HG03469 (cell line): ENCODE measurements at regions not wholly inside any gene's neighbourhood (a gene's known extent, or its start where the extent isn't known, plus 50 kb on each side); places are given as distances from the start of the nearest gene placed in this dataset.

Experiments
- ATAC-seq: cut with Tn5 transposase; IDR thresholded peaks from one replicate; pipeline ENCODE4 v1.9.1; 2021; ENCODE audit warnings: mild to moderate bottlenecking, moderate library complexity, moderate number of reproducible peaks; ENCODE audit not compliant: unreplicated experiment

DNA sequence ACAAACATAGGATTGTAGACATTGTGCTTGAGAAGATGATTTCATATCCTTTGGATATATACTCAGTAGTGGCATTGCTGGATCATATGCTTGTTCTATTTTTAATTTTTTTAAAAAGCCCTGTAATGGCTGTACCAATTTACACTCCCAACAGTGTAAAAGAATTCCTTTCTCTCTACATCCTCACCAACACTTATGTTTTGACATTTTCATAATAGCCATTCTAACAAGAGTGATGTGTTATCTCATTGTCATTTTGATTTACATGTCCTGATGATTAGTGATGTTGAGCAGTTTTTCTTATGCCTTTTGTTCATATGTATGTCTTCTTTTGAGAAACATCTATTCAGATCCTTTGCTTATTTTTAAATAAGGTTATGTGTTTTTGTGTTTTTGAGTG is 1039.2 kb upstream of the GOT2 start:
- ATAC-seq = no peak

DNA sequence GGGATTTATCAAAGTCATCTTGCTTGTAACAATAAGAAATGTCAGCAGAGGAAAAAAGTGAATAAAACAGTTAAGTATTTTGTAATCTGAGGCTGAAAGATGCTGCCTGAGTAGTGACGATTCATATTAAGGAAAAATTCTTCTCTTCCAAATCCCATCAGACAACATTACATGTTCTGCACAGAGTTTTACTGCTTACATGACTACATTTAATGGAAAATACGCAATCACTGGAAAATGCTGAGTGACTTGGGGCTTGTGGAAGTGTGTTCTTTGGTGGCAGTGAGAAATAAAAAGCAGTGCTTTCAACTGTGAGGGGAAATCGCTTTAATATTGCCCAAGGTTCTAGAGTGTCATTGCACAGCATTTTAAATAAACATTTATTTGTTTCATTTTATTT is 1025.2 kb upstream of the GOT2 start:
- no peak for ATAC-seq

DNA sequence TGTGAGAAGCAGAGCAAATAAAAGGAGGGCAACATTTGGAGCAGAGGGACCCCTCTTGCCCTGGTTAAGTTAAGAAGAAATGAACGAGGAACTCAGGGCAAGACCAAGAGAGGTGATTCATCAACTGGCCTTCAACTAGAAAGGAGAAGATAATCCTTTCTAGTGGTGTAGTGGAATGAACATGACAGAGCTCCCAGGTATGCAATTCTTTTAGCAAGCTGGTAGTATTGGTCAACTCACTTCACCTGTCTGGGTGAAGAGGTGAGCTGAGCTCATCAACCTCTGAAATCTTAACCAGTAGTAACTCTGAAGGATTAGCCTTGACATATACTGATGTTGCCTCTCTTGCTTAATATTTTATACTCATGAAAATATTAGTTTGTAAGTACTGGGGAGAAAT is 1024.7 kb upstream of the GOT2 start:
- ATAC-seq = no peak

DNA sequence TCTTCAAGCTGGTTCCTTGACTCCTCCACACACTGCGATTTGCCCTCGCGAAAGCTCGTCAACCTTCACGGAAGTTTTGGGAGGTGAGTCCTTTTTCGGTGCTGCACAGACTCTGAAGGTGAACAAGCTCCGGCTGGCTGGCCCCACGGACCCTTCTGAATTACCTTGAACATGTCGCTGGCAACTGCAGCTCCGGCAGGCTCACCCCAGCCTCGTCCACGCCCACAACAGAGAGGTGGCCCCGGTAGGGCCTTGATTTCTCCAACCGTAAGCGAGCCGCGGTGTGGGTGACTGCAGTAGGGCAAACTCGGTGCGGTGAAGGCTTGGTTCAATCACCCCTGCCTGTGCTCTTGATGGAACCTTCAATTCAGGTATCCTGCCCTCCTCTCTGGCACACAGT is 1020.7 kb upstream of the GOT2 start:
- no peak for ATAC-seq

DNA sequence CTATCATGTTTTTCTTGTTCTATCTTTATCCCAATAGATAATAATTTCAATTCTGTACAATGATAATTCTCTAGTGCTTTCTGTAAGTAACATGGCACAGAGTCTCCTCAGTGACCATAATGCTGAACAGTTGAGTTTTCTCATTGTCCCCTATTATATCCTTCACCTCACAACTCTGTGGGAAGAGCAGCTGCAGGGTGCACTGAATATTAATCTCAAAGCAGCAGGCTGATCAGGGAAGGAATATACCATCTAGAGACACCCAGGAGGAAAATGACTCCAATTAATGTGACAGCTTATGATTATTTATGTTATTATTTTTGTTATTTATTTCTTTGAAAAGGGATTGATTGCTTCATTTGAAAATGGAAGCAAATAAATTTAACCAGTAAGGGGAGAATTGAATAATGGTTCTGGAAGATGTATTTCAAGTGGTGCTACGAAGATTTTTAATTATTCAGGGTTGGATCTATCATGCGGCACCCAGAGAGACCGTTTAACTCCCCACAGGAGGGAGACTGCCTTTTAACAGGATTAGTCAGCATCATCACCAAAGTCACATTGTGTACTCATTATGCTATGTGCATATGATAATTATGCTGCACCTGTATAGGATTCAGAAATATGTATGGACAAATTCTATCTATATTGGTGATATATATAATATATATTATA is 1015.7 kb upstream of the GOT2 start:
- ATAC-seq = no peak

DNA sequence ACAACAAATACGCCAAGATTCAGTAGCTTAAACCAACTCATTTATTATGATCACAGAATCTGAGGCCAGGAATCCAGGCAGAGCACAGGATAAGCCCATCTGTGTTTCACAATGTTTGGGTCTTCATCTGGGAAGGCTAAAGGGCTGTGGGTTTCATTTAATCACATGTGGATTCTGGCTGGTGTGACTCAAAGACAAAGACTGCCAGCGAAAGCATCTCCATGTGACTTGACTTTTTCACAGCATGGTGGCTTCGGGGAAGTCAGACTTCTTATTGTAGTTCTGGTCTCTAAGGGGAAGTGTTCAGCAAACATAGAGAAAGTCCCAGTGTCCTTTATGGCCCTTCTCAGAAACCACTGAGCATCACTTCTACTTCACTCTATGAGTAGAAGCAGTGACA is 1014.4 kb upstream of the GOT2 start:
- no peak for ATAC-seq

DNA sequence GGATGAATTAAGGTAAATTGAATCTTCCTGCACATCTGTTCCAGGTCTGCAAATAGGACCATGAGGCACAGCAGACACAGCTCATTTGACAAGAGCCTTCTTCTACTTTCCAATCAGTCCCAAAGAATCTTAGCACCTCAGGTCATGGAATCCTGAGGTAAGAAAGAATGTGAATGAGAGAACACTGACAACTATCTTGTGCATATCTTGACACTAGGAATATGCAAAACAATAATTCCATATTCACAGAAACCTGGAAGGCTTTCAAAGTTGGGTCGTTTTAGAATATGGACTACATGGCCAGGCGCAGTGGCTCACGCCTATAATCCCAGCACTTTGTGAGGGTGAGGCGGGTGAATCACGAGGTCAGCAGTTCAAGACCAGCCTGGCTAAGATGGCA is 1009.4 kb upstream of the GOT2 start:
- no peak for ATAC-seq

DNA sequence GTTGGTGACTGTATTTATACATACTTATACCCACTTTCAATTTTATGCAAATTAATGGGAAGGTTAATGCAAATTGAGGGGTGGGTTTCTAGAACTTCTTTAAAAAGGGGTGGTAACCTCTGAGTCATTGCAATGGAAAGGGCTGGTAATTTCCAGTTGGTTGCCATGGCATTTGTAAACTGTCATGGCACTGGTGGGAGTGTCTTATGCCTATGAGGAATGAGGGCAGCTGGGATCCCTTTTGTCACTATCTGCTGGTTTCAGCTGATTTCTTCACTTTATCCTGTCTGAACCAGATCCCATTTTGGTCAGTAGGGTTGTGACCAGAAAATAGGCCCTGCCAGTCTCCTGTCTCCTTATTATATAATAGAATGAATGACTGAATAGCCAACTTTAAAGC is 1006.7 kb upstream of the GOT2 start:
- no peak for ATAC-seq

DNA sequence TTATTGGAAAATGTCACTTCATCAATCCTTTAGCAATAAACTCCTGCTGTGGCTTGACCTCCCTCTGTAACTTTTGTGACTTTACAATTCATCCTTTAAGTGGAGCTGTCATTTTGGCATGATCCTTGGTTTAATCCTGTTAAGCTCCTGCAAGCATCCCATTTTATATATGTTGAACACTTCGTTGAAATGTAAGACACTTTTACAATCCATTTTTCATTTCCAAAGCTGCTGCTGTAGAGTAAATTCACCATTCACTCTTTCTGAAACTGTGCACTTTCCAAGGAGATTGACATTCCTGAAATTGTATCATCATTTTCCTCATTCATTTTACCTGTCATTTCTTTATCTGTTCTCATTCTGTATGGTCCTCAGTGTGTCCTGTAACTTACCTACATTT is 1003.2 kb upstream of the GOT2 start:
- ATAC-seq = no peak

DNA sequence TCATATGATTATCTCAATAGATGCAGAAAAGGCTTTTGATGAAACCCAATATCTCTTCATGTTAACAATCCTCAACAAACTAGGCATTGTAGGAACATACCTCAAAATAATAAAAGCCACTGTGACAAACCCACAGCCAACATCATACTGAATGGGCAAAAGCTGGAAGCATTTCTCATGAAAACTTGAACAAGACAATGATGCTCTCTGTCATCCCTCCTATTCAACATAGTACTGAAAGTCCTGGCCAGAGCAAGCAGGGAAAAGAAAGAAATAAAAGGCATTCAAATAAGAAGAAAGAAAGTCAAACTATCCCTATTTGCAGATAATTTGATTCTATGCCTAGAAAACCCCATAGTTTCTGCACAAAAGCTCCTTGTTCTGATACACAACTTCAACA is 999.2 kb upstream of the GOT2 start:
- no peak for ATAC-seq

DNA sequence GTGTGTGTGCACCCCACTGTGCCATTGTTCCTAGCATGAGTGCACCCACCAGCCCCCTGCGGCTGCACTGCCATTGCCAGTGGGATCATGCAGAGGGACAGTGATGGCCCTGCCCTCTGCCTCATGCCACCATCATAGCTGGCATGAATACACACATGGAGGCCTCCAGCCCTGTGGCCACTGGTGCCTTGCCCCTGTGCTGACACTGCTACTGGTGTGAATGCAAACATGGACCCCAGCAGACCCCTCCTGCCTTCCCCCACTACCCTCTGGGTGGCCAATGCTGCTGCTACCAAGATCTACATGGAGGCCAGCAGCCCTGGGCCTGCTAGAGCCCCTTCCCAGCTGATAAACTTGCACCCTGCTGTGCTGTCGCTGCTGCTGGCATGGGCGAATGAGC is 995.5 kb upstream of the GOT2 start:
- no peak for ATAC-seq

DNA sequence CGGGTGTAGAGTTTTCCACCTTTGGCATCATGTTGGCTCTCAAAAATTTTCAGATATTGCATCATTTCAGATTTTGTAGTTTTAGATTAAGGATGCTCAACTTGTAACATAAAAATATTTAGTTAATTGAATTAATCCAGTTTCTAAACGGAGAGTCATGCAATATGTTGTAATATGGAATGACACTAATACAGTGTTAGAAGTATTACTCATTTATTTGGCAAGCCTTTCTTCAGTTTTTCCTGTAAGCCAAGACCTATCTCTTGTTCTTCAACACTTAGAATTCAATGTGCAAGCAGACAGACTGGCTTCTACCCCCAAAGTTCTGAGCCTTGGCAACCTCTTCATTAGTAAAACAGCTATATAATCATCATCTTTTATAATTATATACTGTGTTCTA is 985.0 kb upstream of the GOT2 start:
- no peak for ATAC-seq

DNA sequence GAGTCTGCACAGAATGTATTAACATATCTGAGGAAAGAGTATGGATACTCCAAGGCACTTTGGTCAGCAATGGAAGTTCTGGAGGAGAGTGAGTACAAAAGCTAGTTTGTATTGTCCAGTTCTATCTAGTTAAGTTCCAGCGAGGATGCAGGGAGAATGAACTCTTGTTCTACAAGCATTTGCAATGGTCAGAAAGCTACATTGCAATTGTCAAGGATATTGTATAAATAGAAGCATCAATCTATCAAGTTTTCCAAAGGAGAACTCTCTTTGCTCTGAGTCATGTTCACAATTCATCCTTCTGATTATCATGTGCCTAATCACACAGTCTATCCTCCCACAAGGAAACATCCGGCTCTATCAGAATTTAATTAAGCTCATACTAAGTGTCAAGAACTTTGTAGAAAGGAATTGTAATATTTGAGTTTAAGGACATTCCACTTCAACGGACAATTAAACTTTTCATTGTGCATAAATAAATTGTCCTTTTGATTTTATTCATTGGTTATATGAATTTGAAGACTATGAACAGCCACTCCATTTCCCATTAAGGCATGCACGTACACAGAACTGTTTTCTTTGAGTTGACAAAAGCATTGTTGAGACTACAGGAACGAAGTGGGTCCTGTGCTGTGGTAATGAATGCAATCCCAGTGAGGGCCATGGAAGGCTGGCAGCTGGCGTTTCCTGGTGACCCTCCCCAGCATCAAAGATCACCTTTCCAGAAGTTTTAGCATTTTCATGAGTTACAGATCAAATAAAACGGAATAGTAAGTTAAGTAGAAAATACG is 973.5 kb upstream of the GOT2 start:
- no peak for ATAC-seq

DNA sequence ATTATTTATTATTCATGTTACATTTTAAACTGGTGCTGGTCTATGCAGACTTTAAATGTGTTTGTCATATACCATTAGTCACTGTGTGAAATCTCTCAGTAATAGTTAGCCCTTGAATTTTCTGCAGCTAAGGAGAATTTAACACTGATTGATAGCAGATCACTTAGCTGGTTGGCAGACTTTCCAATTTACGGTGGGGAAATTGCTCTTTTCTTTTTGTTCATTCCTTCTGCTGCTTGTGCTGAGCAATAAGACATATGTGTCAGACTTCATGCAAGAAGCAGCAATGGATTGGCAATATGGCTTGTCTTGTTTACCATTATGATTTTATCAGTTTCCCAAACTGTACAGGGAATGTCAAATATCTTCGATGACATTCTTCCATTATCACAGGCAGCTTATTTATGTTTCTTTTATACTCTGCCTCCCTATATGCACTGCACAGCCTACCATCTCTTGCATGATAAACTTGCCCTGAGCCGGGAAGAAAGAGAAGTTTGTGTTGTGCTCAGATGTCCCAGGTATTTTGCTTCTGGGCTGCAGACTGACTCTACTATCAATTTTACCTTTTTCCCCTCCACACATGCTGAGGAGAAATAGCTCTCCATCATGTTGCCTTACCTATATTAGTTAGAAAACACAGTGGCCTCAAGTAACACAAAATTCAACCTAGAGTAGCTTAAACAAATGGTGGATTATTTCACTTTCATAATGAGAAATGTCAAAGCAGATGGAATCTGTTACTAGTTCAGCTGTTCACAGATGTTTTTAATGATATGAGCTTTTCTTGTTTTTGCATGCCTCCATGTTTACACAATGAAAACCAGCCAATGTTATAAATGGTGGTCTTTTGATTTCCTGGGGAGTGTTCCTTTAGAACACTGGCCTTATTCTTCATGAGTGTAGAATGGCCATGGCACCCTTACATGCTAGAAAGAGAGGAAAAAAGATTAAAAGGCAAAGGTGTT is 968.1 kb upstream of the GOT2 start:
- ATAC-seq = no peak

DNA sequence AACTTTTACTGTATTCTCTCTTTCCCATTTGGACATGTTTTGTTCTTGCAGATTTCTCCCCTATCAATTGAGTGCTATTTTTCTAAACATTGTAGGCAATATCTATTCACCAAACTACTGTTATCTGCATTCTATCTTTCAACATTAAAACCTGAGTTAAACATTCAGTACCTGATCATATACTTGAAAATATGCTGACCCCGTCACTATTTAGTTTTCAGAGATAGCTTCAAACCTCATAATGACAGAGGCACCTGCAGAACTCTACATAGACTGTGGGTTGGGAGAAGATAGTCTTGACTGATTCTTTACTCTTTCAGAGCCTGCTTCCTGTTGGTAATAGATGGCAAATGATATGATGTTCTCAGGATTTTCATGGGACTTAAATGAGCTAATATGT is 965.7 kb upstream of the GOT2 start:
- ATAC-seq = no peak

DNA sequence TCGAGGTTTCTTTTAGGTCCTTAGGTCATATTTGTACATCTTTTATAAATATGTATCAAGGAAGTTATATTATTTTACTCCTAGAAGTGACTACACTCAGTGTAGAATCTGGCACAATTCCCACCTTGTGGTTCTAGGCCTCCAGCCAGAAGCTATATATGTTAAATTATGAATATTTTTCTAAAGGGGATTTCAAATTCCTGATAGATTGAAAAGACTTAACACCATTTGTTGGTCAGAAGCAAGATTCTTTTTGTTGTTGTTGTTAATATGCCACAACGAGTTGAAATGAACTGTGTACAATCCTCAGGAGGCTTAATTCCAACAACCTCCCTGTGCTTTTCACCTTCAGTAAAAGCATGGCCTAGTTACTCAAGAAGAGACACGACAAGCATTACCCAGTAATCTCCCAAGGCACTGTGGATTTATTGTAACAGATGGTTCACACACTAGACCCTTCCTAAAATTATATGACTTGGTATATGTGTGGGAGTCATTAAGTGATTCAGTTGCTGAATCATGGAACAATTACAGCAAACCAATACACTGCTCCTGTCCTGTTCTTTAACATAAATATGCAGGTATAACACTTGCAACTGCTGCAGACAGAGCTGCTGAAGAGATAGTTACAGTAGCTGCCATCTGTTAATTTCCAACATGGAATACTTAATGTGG is 964.4 kb upstream of the GOT2 start:
- ATAC-seq = no peak

DNA sequence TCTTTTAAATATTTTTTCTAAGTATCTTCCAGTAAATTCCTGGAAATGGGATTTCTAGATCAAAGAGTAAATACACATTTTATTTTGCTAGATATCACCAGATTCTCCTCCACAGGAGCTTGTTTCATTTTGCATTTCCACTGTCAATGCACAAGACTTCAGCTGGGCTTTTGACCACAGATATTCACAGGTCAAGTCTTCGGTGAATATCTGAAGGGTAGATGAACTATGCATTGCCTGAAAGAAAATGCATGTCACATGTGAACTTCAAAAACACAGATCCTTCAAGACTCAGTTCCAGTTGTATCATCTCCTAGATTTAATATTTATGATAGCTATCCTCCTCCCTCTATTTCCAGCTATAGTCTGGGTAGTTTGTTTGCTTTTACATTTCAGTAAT is 963.6 kb upstream of the GOT2 start:
- no peak for ATAC-seq

DNA sequence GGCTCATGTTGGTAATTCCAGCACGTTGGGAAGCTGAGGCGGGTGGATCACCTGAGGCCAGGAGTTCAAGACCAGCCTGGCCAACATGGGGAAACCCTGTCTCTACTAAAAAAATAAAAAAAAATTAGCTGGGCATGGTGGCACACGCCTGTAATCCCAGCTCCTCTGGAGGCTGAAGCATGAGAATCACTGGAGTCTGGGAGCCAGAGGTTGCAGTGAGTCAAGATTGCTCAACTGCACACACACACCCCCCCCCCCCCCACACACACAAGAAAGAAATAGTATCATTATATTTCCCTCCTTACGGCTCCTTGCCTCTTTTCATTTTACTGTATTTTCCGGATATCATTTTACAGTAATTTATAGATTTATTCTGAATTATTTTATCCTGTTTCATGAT is 963.1 kb upstream of the GOT2 start:
- ATAC-seq = no peak

DNA sequence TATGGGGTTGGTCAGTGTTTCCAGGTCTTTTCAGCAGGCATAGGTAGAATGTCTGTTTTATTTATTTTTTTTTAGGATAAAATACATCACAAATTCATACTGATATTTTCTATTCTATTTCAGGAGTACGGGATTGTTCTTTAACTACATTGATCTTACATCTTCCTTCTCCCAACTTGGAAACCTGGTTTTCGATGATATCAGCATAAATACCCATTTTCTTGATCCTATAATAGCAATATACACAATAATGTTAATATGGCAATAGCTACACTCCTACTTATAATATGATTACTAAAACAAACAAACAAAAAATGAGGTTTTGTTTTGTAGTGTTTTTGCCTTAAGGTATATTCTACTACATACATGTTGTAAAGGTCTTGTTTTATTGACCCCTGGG is 962.4 kb upstream of the GOT2 start:
- ATAC-seq = no peak

DNA sequence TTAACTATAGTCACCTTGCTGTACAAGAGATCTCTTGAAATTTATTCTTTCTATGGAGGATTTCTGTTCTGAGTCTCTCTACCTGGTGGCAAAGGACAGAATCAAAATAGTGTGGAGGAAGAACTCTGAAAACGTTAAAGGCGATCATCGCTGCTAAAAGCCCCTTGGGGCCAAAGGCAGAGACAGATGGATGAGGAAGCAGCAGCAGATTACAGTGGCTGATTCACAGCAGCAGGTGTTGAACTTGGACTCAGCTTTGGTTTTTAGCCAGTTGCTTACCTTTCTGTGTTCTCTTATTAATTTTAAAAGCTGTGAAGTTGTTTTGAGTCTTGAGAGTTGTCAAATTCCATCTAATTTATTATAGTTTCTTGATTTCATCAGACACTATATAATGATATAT is 956.1 kb upstream of the GOT2 start:
- no peak for ATAC-seq

DNA sequence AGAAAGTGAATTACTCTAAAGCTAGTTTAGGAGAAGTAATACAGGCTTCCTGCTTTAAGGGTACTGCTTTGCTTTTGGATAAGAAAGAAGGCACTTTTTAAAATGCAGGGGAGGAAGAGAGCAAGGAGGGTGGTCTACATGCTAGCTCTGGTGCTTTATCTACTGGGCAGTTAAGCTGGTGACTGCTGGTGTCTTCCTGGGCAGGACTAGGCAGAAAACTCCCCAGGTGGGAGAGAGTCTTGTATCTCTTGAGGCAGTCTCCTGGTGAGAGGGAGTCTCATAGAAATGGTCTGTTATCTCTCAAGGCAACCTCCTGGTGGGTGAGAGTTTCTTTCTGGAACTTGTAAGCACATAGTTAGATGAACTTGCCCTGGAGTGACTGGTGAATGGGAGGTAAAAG is 953.9 kb upstream of the GOT2 start:
- ATAC-seq = no peak
